NCI-H748 (cell line): ENCODE measurements at regions not wholly inside any gene's neighbourhood (a gene's known extent, or its start where the extent isn't known, plus 50 kb on each side); places are given as distances from the start of the nearest gene placed in this dataset.
"Not testable (repeated sequence)": the region's sequence is repeated elsewhere in the genome, so short reads cannot be mapped to it uniquely, and the experiment has no call there.

Experiments used
- DNase-seq: peaks from one replicate; lab custom pipeline; 2025; ENCODE audit not compliant: unreplicated experiment; lab: John Stamatoyannopoulos, UW

DNA sequence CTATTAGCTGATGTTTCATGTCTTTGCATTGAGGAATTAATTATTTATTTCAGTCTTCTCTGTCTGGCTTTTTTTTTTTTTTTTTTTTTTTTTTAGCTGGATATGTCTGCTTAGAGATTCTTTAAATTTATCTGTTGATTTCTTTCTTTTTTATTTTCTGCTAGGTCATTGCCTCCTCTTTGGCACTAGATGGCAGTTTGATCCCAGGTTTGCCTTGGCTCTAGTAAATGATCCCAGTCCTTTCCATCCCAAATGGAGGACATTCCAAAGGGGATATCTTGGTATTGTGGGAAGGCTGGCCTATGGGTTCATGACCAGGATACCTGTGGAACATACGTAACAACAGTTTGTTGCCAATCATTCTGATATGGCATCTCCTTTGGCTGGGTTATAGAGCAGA is 339.5 kb upstream of the GCFC2 start:
- DNase-seq: no peak

DNA sequence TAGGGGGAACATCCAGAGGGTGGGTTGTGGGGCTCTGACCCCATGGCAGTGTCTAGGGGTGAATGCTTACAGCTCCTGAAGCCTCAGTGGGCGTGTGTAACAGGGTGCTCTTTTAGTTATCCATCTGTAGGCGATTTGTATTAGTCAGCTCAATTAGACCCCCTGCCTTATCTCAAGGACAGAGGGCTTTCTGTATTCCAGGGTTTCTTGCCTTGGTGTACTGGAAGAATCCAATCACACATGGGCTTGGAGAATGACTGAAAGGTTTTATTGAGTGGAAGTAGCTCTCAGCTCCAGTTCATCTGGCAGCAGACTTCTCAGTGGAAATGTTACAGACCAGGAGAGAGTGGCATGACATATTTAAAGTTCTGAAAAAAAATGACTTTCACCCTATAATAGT is 334.0 kb upstream of the GCFC2 start:
- no peak for DNase-seq

- DNase-seq: no peak
Measured at GRCh38 chr2:76039505-76039904, 328.8 kb upstream of the GCFC2 start.

GRCh38 chr2:76027761-76028160 is 317.0 kb upstream of the GCFC2 start:
- no peak for DNase-seq

GRCh38 chr2:76019128-76019527 is 308.4 kb upstream of the GCFC2 start:
- no peak for DNase-seq

- DNase-seq: no peak
Measured at GRCh38 chr2:76009484-76009883, 298.8 kb upstream of the GCFC2 start.

- peak; percentile 31 for DNase-seq
Measured at GRCh38 chr2:76008001-76008702, 297.4 kb upstream of the GCFC2 start.

DNA sequence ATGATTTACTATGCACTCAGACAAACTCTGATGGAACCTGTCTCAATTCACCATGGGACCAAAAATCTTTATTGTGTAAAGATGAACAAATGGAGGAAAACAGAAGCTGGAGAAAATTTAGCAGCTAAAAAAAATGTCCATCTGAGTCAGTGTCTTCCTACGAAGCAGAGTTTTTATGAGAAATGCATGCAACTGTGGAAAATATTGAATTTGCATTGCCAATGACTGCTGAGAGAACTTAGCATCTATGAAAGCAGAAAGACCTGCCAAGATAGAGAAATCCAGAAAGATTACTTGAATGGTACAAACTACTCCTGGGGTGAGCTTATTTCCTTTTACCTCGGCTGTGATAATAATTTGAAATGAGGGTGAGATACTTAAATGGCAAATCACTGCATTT is 289.7 kb upstream of the GCFC2 start:
- no peak for DNase-seq

- no peak for DNase-seq
Measured at GRCh38 chr2:75998451-75998850, 287.7 kb upstream of the GCFC2 start.

DNA sequence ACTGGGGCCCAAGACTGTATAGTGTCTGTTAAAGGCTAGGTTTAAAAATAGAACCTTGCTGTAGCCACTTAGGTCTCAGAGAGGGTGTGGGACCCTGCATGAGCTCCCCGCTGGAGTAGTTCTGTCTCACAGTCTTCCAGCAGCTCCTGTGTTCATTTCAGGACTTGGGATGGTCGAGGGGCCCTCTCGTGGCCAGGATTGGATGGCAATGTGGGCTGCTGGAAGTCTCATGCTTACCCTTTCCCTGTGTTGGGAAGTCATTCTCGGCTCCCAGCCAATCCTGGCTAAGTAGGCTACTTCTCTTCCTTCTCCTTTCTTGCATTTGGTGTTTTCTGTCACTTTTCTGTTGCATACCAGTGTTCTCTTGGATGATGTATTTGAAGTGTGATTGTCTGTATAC is 284.0 kb upstream of the GCFC2 start:
- DNase-seq: peak; percentile 3

DNA sequence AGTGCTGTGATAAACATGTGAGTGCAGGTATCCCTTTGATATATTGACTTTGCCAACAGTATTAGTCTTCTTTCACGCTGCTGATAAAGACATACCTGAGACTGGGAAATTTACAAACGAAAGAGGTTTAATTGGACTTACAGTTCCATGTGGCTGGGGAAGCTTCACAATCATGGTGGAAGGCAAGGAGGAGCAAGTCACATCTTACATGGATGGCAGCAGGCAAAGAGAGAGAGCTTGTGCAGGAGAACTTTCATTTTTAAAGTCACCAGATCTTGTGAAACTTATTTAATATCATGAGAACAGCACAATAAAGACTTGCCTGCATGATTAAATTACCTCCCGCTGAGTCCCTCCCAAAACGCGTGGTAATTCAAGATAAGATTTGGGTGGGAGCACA is 277.9 kb upstream of the GCFC2 start:
- not testable (repeated sequence) for DNase-seq

- no peak for DNase-seq
Measured at GRCh38 chr2:75986617-75987016, 275.9 kb upstream of the GCFC2 start.

GRCh38 chr2:75982719-75983118 is 272.0 kb upstream of the GCFC2 start:
- no peak for DNase-seq

DNA sequence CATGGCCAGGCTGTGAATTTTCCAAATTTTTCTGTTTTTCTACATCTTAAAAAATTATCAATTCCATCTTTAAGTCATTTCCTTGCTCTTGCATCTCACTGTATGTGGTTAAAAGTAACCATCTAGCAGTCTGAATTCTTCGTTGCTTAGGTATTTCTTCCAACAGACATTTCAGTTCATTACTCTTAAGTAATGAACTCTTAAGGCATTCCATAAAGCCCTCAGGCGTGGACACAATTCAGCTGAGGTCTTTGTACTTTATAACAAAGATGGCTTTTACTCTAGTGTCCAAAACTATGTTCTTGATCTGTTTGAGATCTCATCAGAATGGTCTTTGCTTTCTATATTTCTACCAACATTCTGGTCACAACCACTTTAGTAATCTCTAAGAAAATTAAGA is 253.9 kb upstream of the GCFC2 start:
- no peak for DNase-seq

DNA sequence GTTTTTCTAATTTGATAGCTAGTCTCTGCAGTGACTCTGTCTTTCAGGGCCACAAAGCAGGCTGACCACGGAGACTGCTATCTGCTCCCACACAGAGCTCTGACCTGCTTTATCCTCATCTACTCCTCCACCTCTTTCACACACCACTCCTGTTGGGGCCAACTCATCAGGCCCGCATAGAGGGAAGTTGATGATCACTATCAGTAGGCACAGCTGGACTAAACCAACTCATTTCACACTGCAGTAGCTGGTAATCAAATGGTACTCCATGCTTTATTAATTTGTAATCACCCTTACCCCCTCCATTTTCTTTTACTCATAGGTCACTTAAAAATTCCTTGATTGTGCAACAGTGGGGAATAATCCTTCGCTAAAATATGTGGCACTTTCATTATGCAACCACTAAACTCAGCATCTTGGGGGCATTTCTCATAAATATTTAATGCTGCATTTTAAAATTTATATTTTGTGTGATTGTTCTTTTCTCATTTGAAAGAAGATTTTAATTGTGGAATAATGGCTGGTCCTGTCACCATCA is 249.8 kb upstream of the GCFC2 start:
- DNase-seq: no peak

- DNase-seq: no peak
Measured at GRCh38 chr2:75959724-75960471, 249.2 kb upstream of the GCFC2 start.

- DNase-seq: no peak
Measured at GRCh38 chr2:75954761-75955160, 244.0 kb upstream of the GCFC2 start.

DNA sequence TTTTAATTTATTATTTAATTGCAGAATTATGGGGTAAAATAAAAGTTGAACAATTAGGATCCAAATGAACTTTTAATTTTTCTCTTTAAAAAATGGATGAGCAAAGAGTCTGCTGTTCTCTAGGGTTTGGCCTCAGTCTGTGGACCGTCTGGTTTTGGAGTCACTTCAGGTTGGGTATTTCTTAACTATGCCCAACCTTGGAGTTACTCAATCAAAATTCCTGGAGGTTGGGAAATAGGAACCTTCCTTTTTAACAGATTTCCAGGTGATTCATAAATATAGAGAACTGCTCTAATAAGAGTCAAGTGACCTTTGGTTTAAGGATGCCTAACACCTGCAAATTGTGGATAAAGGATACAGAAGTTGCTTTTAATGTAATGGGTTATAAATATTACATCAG is 241.5 kb upstream of the GCFC2 start:
- DNase-seq: no peak

- DNase-seq: no peak
Measured at GRCh38 chr2:75949385-75950030, 238.8 kb upstream of the GCFC2 start.

- DNase-seq: no peak
Measured at GRCh38 chr2:75936311-75936710, 225.6 kb upstream of the GCFC2 start.

- DNase-seq: no peak
Measured at GRCh38 chr2:75932996-75933395, 222.3 kb upstream of the GCFC2 start.

DNA sequence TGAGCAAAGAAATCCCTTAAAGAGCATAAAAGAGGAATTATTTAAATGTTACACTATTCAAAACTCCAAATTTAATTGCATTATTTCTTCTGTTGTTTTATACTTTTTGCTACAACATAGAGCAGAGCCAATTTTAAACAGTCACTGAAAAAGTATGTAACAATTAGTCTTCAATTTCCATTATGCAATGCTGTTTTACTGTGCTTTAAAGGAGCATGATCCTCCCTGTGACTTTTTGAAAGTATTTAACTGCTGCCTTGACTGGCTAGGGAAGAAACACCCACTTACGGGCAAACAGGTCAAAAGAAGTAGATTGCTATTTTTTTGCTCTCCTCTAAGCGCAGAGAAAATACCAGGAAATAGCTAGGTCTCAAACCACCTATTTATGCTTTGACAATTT is 217.4 kb upstream of the GCFC2 start:
- no peak for DNase-seq
